K562 (cell line): ENCODE measurements at regions not wholly inside any gene's neighbourhood (a gene's known extent, or its start where the extent isn't known, plus 50 kb on each side); places are given as distances from the start of the nearest gene placed in this dataset.

Source experiments
- ATF1 ChIP-seq, 2 experiments: fragments of 450-650 bp in 1 of 2; IDR thresholded peaks; 2 replicates each; pipeline ENCODE4 v1.6.1; 2016; ENCODE audit warnings: missing compliant biosample characterization in 1 of 2, missing genetic modification characterization in 1 of 2
- BRF2 ChIP-seq: IDR thresholded peaks from 3 replicates; pipeline ENCODE4 v1.6.1; 2011; ENCODE audit warnings: borderline replicate concordance, mild to moderate bottlenecking; ENCODE audit not compliant: insufficient read length, insufficient read depth
- DEAF1 ChIP-seq: fragments of 450-650 bp; formaldehyde crosslinking; IDR thresholded peaks from 2 replicates; pipeline ENCODE4 v1.4.0; 2020; ENCODE audit warnings: mild to moderate bottlenecking, moderate library complexity
- DPF2 ChIP-seq: fragments of 450-650 bp; IDR thresholded peaks from 2 replicates; pipeline ENCODE4 v1.6.1; 2016
- NRF1 ChIP-seq, 2 experiments: fragments of 450-650 bp; IDR thresholded peaks in 1 of 2; conservative IDR thresholded peaks in 1 of 2; 2 replicates each; pipeline ENCODE4 v1.6.1; 2014; ENCODE audit warnings: mild to moderate bottlenecking in 2 of 2
- SMC3 ChIP-seq: conservative IDR thresholded peaks from 2 replicates; pipeline ENCODE4 v1.6.1; 2011; ENCODE audit warnings: low read depth, low read length, improper control_type of control experiment; ENCODE audit not compliant: insufficient read depth
- THRA ChIP-seq: fragments of 450-650 bp; IDR thresholded peaks from 2 replicates; pipeline ENCODE4 v1.6.1; 2017; ENCODE audit warnings: mild to moderate bottlenecking, moderate library complexity
- ZBTB7A ChIP-seq: IDR thresholded peaks from 2 replicates; pipeline ENCODE4 v1.6.1; 2011; ENCODE audit warnings: low read depth, mild to moderate bottlenecking, low read length, moderate library complexity, borderline replicate concordance; ENCODE audit not compliant: control insufficient read depth
- ZNF175 ChIP-seq: fragments of 200-800 bp; sonication (Bioruptor generic); IDR thresholded peaks from 2 replicates; pipeline ENCODE4 v1.6.1; 2016; ENCODE audit warnings: low read depth, mild to moderate bottlenecking, missing genetic modification characterization, missing compliant biosample characterization
- ZNF274 ChIP-seq: IDR thresholded peaks from 2 replicates; pipeline ENCODE4 v1.6.1; 2011; ENCODE audit warnings: low read depth, mild to moderate bottlenecking, low read length, moderate library complexity, borderline replicate concordance
- ZNF436 ChIP-seq: fragments of 250-450, 450-650 bp; sonication (Bioruptor Pico); formaldehyde crosslinking; IDR thresholded peaks from 2 replicates; pipeline ENCODE4 v1.7.0; 2020; ENCODE audit warnings: mild to moderate bottlenecking
- TF ChIP-seq, protein P1 (sequence below): fragments of 250-450 bp; sonication (Bioruptor Pico); IDR thresholded peaks from 2 replicates; pipeline ENCODE4 v1.5.0; 2022; ENCODE audit warnings: mild to moderate bottlenecking

DNA sequence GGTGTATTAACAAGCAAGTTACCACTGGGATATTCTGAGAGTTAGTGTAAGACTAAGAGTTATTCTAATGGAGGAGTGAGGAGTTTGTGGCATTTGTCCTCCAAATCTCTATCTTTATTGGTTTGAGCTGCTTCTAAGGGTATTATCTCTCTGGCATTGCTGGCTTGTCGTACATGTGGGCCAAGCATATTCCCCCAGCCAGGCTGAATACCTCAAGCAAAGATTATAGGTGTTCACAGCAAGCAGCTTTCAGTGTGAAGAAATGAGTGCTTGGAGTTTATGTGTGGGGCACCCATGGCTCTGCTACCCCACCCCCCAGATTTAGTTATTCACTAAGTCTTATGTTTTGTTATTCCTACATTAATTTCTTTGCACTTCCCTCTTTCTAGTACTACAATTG is 193.6 kb upstream of the FANCL start:
- TF ChIP-seq NRF1 (conservative IDR thresholded peaks at IDR 0.05 in 1 of 2, IDR thresholded peaks at IDR 0.05 in 1 of 2): no peak
- no peak for TF ChIP-seq ZNF436 (CRISPR knock-in tag)
- TF ChIP-seq DEAF1 (CRISPR knock-in tag): no peak
- TF ChIP-seq, protein P1, sequence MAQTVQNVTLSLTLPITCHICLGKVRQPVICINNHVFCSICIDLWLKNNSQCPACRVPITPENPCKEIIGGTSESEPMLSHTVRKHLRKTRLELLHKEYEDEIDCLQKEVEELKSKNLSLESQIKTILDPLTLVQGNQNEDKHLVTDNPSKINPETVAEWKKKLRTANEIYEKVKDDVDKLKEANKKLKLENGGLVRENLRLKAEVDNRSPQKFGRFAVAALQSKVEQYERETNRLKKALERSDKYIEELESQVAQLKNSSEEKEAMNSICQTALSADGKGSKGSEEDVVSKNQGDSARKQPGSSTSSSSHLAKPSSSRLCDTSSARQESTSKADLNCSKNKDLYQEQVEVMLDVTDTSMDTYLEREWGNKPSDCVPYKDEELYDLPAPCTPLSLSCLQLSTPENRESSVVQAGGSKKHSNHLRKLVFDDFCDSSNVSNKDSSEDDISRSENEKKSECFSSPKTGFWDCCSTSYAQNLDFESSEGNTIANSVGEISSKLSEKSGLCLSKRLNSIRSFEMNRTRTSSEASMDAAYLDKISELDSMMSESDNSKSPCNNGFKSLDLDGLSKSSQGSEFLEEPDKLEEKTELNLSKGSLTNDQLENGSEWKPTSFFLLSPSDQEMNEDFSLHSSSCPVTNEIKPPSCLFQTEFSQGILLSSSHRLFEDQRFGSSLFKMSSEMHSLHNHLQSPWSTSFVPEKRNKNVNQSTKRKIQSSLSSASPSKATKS: no peak
- TF ChIP-seq DPF2: no peak
- no peak for TF ChIP-seq ZNF274
- no peak for TF ChIP-seq THRA
- TF ChIP-seq ZNF175 (CRISPR knock-in tag): no peak
- TF ChIP-seq BRF2: no peak
- no peak for TF ChIP-seq SMC3
- TF ChIP-seq ZBTB7A: no peak
- TF ChIP-seq ATF1 (CRISPR knock-in tag; IDR thresholded peaks at IDR 0.05): no peak
- no peak for TF ChIP-seq ATF1 (tag; IDR thresholded peaks at IDR 0.05)
